Dedifferentiated amniotic fluid mesenchymal stem cell (primary cell): ENCODE measurements at regions not wholly inside any gene's neighbourhood (a gene's known extent, or its start where the extent isn't known, plus 50 kb on each side); places are given as distances from the start of the nearest gene placed in this dataset.

Source experiments
- DNase-seq: peaks from one replicate; pipeline ENCODE4 v3.0.0-alpha.2; 2016; ENCODE audit errors: extremely low spot score

DNA sequence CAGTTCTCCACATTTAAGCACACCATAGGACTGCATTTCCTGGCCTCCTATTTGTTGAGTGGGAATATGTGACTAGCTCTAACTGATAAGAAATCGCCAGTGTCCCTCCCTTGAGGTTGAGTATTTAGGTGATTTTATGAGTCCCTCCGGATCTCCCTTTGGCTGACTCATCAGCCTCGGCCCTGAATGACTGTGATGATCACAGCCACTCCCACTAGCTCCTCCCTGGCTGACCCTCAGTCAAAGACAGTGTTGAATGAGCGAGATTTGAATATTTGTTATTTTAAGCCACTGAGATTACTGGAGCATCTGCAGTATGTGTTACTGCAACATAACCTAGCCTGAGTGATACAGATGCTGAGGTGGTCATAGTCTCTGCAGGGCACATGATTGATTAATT, 515.3 kb downstream of the EPHB1 start:
- no peak for DNase-seq

DNA sequence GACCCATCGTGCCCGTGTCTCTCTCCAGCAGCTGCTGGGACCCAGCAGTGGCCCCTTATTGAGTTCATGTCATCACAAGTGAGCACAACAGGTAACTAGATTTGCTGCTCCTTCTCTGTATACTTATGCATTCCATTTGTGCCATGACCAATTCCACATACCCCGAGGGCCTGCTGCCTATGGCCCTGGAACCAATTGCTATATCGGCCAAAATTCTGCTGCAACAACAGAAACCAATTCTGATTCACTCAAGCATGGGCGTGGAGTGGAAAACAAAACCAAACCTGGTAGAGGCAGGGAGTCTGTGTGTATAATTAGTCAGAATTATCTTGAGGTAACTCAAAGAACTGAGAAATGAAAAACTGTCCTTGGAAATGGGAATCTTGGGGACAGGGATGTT, 516.6 kb downstream of the EPHB1 start:
- DNase-seq: no peak

- no peak for DNase-seq
These were observed 519.2 kb downstream of the EPHB1 start for GRCh38 chr3:135314237-135314636.

DNA sequence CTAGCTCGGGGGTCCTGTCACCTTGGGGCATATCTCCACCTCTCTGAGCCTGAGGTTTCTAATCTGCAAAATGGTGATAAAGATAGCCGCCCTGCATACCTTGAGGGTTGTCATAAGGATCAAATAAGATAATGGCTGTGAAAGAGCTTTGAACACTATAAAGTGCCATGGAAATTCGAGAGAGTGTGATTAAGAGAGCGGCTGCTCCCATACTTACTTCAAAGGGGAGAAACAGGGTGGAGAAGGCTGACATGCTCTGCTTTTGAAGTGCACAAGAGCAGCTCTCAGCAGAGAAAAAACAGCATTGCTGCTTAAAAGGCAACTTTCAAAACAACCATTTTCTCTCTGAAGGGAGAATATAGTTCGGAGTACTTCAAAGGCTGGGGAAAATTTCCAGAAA, 529.2 kb downstream of the EPHB1 start:
- no peak for DNase-seq

DNA sequence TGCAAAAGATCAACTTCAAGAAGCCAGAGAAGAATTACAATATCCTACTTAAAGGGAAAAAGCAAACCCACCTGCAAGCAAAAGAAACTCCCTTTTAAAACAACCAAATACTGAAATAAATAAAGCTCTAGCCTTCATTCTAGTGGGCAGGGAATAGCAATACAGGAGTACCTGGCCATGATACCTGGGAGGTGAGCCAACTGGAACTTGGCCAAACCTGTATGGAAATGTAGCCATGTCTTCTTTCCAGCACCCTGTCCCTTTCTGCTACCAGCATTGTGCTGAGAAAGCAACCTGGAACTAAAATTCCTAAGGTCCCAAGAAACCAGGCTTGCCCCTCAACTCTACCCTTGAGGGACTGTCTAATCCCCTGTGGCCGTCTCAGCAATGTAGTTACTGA, 530.0 kb downstream of the EPHB1 start:
- no peak for DNase-seq

- DNase-seq: no peak
These were observed 530.7 kb downstream of the EPHB1 start for GRCh38 chr3:135325726-135326235.

GRCh38 chr3:135326851-135327250, 531.8 kb downstream of the EPHB1 start:
- no peak for DNase-seq

- no peak for DNase-seq
These were observed 533.0 kb downstream of the EPHB1 start for GRCh38 chr3:135328036-135328435.

DNA sequence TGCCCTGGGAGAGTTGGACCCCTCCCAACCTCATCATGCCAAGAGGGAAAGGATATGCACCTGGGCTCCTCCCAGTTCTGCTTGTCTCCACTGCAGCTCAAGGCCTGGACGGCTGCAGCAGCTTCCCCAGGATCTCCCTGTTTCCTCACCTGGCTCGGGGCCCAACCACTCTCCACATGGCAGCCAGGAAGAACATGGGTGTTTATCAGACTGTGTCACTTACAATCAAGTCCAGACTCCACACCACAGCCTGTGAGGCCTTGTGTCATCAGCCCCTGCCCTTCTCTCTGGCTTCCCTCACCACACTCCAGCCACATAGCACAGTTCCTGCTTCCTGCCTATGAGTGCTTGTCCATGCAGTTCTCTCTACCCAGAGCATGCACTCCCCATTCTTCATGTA, 534.4 kb downstream of the EPHB1 start:
- no peak for DNase-seq

DNA sequence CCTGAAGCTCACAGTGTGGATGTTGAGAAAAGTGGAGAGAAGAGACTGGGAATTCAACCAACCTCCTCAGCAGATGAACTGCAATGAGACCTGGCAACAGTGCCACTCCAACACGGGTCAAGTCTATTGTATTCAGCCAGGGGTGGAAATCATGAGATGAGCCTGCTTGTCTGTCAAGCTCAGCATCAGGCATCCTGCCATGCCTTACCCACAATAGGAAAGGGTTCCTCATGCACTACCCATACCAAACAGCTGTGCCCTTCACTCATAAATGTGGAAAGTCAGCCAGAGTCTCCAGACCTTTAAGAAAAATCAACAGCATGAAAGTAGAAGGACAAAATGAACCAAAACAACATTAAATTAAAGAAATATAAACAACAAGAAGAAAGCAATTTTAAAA, 542.1 kb downstream of the EPHB1 start:
- no peak for DNase-seq

DNA sequence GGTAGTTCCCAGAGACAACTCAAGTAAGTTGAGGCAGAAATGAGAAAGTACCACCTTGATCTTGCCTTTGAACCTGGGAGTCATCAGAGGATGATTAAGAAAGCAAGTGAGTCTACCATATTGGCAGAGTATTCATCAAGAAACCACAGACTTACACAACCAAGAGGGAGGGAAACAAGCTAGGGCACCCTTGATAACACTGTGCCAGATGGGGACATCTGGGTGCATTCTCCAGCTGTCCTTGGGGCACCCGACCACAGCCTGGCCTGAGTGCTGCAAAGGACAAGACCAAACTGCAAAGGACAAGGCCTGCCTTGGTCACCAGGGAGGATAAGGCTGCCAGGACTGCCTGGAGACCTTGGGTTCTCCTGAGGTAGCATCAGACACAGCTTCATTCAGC, 553.6 kb downstream of the EPHB1 start:
- DNase-seq: no peak

GRCh38 chr3:135349254-135349948, 554.3 kb downstream of the EPHB1 start:
- no peak for DNase-seq

GRCh38 chr3:135352213-135352612, 557.2 kb downstream of the EPHB1 start:
- DNase-seq: no peak

DNA sequence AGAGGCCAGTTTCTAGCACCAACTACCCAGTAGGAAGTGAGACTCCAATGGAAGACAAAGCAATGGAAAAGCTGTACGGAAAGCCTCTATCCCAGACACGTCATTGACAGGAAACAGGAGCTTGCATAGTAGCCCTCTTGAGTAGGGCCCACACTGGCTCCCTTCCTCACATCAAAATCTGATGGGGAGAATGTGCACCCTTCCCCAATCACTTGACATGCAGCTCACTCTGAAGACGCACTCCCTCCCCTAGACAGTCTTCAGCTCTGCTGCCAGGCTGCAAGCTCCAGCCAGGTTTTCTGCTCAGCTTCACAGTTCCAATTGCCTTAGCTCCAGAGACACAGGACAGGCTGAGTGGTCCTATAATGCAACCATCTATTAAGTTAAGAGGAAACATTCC, 567.8 kb downstream of the EPHB1 start:
- no peak for DNase-seq

GRCh38 chr3:135364676-135365075, 569.6 kb downstream of the EPHB1 start:
- DNase-seq: no peak

- no peak for DNase-seq
These were observed 571.8 kb downstream of the EPHB1 start for GRCh38 chr3:135366816-135367215.

- DNase-seq: no peak
These were observed 573.3 kb downstream of the EPHB1 start for GRCh38 chr3:135368316-135368715.

DNA sequence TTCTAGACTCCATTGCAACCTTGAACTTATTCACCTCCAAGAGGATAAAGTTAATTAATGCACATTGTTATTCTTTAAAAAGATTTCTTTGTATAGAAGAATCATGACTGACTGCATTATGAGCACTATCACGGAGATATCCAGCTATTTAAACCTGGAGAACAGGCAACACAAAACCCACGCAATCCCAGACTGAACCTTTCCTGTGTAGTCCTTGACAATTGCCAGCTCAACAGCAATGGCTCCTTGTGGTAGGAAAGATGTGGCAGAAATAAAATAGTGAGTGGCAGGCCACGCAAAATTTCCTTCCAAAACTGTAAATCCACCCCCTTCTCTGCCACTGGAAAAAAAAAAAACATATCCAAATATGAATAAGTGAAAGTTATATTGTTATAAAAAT, 573.7 kb downstream of the EPHB1 start:
- no peak for DNase-seq

- no peak for DNase-seq
These were observed 579.5 kb downstream of the EPHB1 start for GRCh38 chr3:135374571-135374970.

DNA sequence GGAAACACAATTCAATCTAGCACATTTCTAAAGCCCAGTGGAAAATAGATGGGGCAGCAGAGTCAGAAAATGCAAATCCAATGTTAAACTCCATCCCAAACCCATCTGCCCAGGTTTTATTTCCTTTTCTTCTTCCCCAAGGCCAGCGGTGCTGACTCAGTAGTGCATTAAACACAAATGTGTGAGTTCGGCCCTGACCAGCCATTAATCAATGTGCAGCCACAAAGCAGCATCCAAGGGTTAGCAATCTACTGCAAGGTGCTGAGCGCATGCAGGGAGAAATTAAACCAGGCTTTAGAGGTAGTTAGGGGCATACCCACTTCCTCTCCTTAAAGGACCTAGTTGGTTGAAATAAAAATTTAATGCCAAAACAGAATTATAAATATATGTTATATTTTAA, 583.3 kb upstream of the PPP2R3A start:
- DNase-seq: no peak

DNA sequence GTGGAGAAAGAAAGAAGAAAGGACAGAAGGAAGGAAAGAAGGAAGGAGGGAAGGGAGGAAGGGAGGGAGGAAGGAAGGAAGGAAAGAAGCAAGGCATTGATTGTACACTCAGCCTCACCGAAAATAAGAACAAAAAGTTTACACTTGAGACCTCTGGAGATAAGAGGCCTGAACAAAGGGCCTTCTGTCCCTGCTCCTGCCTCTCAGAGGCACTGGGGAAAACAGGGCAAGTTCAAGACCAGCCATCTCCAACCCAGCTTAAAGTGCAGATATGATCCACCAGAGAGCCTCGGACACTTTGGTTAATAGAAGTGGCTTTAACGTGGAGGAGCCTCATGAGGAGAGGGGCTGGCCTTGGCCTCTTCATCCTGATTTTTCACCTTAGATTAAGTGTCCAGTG, 582.9 kb upstream of the PPP2R3A start:
- DNase-seq: no peak

DNA sequence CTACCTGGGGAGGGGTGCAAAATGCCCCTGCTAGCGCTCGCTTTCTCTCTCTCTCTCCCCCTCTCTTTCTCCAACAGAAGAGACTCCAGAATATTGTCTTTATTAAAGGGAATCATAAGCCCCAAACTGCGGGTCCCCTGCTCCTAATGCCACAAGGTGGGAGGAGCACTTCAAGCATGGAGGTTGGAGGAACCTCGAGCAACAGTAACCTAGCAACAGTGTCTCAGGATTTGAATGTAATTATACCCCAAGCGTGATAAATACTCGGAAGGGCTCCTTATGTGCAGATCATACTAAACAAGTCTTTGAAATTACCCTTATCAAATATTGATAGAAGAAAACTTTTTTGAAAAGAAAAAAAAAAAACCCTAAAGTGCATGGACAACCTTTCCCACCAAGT, 582.2 kb upstream of the PPP2R3A start:
- DNase-seq: no peak

DNA sequence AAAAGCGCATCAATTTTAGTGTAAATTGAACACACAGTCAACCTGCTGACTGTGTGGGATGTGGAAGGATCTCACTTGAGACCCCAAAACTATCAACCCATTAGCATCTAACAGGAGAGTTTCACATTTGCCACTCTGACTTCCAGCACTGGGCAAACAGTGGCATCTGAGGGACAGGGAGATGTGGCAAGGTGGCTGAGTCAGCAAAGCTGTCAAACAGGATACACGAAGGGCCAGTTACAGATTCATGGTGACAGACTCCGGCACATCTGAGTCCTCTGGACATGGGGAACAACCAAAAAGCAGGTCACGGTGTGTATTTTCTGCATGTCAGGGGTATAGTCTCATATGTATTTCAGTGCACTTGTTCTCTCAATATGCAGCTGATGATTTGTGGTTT, 573.4 kb upstream of the PPP2R3A start:
- no peak for DNase-seq

DNA sequence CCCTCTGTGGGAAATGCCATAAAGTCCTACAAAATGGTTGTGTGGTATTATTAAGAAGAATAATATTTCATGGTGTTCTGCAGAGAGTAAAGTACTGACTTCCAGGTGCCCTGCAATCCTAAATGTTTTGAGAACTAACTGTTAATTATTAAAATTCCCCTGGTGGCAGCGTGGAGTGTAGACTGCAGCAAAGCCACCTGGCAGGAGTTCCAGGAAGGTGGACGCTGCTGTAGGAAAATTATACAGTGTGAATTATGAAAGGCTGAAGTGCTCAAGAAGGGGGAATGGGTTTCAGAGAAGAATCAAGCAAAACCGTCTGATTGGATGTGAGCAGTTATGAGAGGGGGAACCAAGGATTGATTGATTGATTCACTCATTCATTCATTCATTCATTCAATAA, 572.4 kb upstream of the PPP2R3A start:
- no peak for DNase-seq
